HEK293 (cell line): ENCODE measurements at regions not wholly inside any gene's neighbourhood (a gene's known extent, or its start where the extent isn't known, plus 50 kb on each side); places are given as distances from the start of the nearest gene placed in this dataset.

Source experiments
- CTCF ChIA-PET: fragments of 350-600 bp; formaldehyde crosslinking; extraction: SDS; loops from one replicate; lab custom pipeline; 2021; ENCODE audit warnings: antibody characterized with exemption; lab: Yijun Ruan, JAX
- POLR2A ChIA-PET: fragments of 300-600 bp; formaldehyde crosslinking; extraction: SDS; loops from one replicate; lab custom pipeline; 2020; ENCODE audit warnings: antibody characterized with exemption, inconsistent platforms; lab: Yijun Ruan, JAX
- H3K27ac ChIP-seq: fragments of 200-500 bp; sonication (Bioruptor generic); 2 replicates; pipeline ENCODE4 v1.5.1; 2014; ENCODE audit warnings: low read depth, low read length, control low read depth, inconsistent platforms; ENCODE audit errors: extremely low read depth
- H3K36me3 ChIP-seq, 2 experiments: fragments of 200-500 bp in 1 of 2; sonication (Bioruptor generic) in 1 of 2; 1 replicate in 1 of 2; 2 replicates in 1 of 2; pipeline ENCODE4 v1.5.1; 2014 to 2017; ENCODE audit warnings: inconsistent platforms in 2 of 2, low read length in 2 of 2; ENCODE audit not compliant: control insufficient read depth in 2 of 2, insufficient read depth in 1 of 2
- H3K4me1 ChIP-seq: fragments of 200-500 bp; sonication (Bioruptor generic); 2 replicates; pipeline ENCODE4 v1.5.1; 2014; ENCODE audit warnings: mild to moderate bottlenecking, low read length, inconsistent platforms; ENCODE audit not compliant: control insufficient read depth, insufficient read depth
- H3K4me3 ChIP-seq: 2 replicates; pipeline ENCODE4 v1.5.1; 2011; ENCODE audit warnings: low read depth, mild to moderate bottlenecking, control low read depth, low read length, moderate library complexity
- H3K9me3 ChIP-seq: fragments of 200-500 bp; sonication (Bioruptor generic); 2 replicates; pipeline ENCODE4 v1.5.1; 2014; ENCODE audit warnings: low read depth, low read length, inconsistent platforms; ENCODE audit not compliant: control insufficient read depth, insufficient read depth
- BCL11A ChIP-seq: fragments of 450-650 bp; formaldehyde crosslinking; IDR thresholded peaks from 2 replicates; pipeline ENCODE4 v1.5.1; 2016; ENCODE audit warnings: low read depth, missing biosample characterization, missing genetic modification characterization
- CTCF ChIP-seq: fragments of 450-650 bp; formaldehyde crosslinking; IDR thresholded peaks from 2 replicates; pipeline ENCODE4 v1.5.1; 2016; ENCODE audit warnings: missing biosample characterization, missing genetic modification characterization
- GLI2 ChIP-seq: fragments of 450-650 bp; formaldehyde crosslinking; IDR thresholded peaks from 2 replicates; pipeline ENCODE4; 2017; ENCODE audit warnings: missing biosample characterization, missing genetic modification characterization, low read depth, borderline replicate concordance
- HOXA7 ChIP-seq: sonication (generic); formaldehyde crosslinking; IDR thresholded peaks from 2 replicates; pipeline ENCODE4 v1.8.1; 2022; ENCODE audit warnings: missing genetic modification reagents, borderline replicate concordance
- TCF7L2 ChIP-seq: IDR thresholded peaks from 2 replicates; pipeline ENCODE4 v1.6.1; 2011; ENCODE audit warnings: low read depth, mild to moderate bottlenecking, inconsistent platforms, low read length, moderate library complexity, borderline replicate concordance
- ZBTB21 ChIP-seq: fragments of 450-650 bp; formaldehyde crosslinking; IDR thresholded peaks from 2 replicates; pipeline ENCODE4 v1.5.1; 2017; ENCODE audit warnings: missing biosample characterization, missing genetic modification characterization
- ZFP3 ChIP-seq: fragments of 450-650 bp; formaldehyde crosslinking; IDR thresholded peaks from 2 replicates; pipeline ENCODE4 v1.5.1; 2016; ENCODE audit warnings: low read depth, missing biosample characterization, missing genetic modification characterization
- ZNF140 ChIP-seq: fragments of 450-650 bp; formaldehyde crosslinking; IDR thresholded peaks from 2 replicates; pipeline ENCODE4 v1.5.1; 2016; ENCODE audit warnings: missing biosample characterization, missing genetic modification characterization
- ZNF146 ChIP-seq: fragments of 450-650 bp; formaldehyde crosslinking; IDR thresholded peaks from 2 replicates; pipeline ENCODE4 v1.5.1; 2016; ENCODE audit warnings: missing biosample characterization, missing genetic modification characterization
- ZNF19 ChIP-seq: fragments of 450-650 bp; formaldehyde crosslinking; IDR thresholded peaks from 2 replicates; pipeline ENCODE4; 2016; ENCODE audit warnings: missing biosample characterization, missing genetic modification characterization, low read depth
- ZNF202 ChIP-seq: fragments of 450-650 bp; formaldehyde crosslinking; IDR thresholded peaks from 2 replicates; pipeline ENCODE4 v1.5.1; 2016; ENCODE audit warnings: missing biosample characterization, missing genetic modification characterization, borderline replicate concordance
- ZNF211 ChIP-seq: fragments of 450-650 bp; formaldehyde crosslinking; IDR thresholded peaks from 2 replicates; pipeline ENCODE4 v1.5.1; 2016; ENCODE audit warnings: low read depth, missing biosample characterization, missing genetic modification characterization
- ZNF24 ChIP-seq: fragments of 450-650 bp; formaldehyde crosslinking; IDR thresholded peaks from 2 replicates; pipeline ENCODE4 v1.5.1; 2016; ENCODE audit warnings: missing biosample characterization, missing genetic modification characterization
- ZNF274 ChIP-seq, 2 experiments: fragments of 200-500 bp in 1 of 2; fragments of 450-650 bp in 1 of 2; sonication (Bioruptor generic) in 1 of 2; formaldehyde crosslinking in 1 of 2; IDR thresholded peaks; 2 replicates each; pipeline versions ENCODE4 v1.5.1 to v1.6.1; 2014 to 2016; ENCODE audit warnings: borderline replicate concordance in 1 of 2, inconsistent platforms in 1 of 2, low read length in 1 of 2, missing biosample characterization in 1 of 2, missing genetic modification characterization in 1 of 2
- ZNF280D ChIP-seq: fragments of 450-650 bp; formaldehyde crosslinking; IDR thresholded peaks from 2 replicates; pipeline ENCODE4 v1.5.1; 2016; ENCODE audit warnings: missing biosample characterization, missing genetic modification characterization
- ZNF354C ChIP-seq: fragments of 450-650 bp; formaldehyde crosslinking; IDR thresholded peaks from 2 replicates; pipeline ENCODE4 v1.5.1; 2016; ENCODE audit warnings: missing biosample characterization, missing genetic modification characterization, low read depth, borderline replicate concordance
- ZNF473 ChIP-seq: fragments of 450-650 bp; formaldehyde crosslinking; IDR thresholded peaks from 2 replicates; pipeline ENCODE4 v1.5.1; 2017; ENCODE audit warnings: missing biosample characterization, missing genetic modification characterization
- ZNF488 ChIP-seq: fragments of 450-650 bp; formaldehyde crosslinking; IDR thresholded peaks from 2 replicates; pipeline ENCODE4 v1.5.1; 2016; ENCODE audit warnings: missing biosample characterization, missing genetic modification characterization
- ZNF521 ChIP-seq: fragments of 450-650 bp; formaldehyde crosslinking; IDR thresholded peaks from 2 replicates; pipeline ENCODE4 v1.5.1; 2017; ENCODE audit warnings: missing biosample characterization, mild to moderate bottlenecking, missing genetic modification characterization
- ZNF600 ChIP-seq: fragments of 450-650 bp; formaldehyde crosslinking; IDR thresholded peaks from 2 replicates; pipeline ENCODE4 v1.5.1; 2016; ENCODE audit warnings: missing biosample characterization, missing genetic modification characterization
- ZNF623 ChIP-seq: fragments of 450-650 bp; formaldehyde crosslinking; IDR thresholded peaks from 2 replicates; pipeline ENCODE4 v1.5.1; 2016; ENCODE audit warnings: missing biosample characterization, missing genetic modification characterization
- ZNF654 ChIP-seq: fragments of 450-650 bp; formaldehyde crosslinking; IDR thresholded peaks from 2 replicates; pipeline ENCODE4 v1.5.1; 2016; ENCODE audit warnings: low read depth, missing biosample characterization, missing genetic modification characterization
- ZNF701 ChIP-seq: fragments of 450-650 bp; formaldehyde crosslinking; IDR thresholded peaks from 2 replicates; pipeline ENCODE4 v1.5.1; 2016; ENCODE audit warnings: missing biosample characterization, missing genetic modification characterization
- ZSCAN18 ChIP-seq: fragments of 450-650 bp; formaldehyde crosslinking; IDR thresholded peaks from 2 replicates; pipeline ENCODE4 v1.5.1; 2016; ENCODE audit warnings: missing biosample characterization, missing genetic modification characterization
- ZXDB ChIP-seq: fragments of 450-650 bp; formaldehyde crosslinking; IDR thresholded peaks from 2 replicates; pipeline ENCODE4 v1.5.1; 2016; ENCODE audit warnings: missing biosample characterization, missing genetic modification characterization

- TF ChIP-seq ZNF24 (tag by site-specific recombination) (no peak), ZNF280D (tag by site-specific recombination) (no peak), CTCF (0 out of 2 replicates have a peak, but pooled peaks have one; percentile 21), ZNF654 (peak; percentile 22; the same call in 1 of the 2 replicates), ZNF488 (no peak), ZNF521 (tag by site-specific recombination) (no peak)
- CTCF ChIA-PET, result interaction anchor here (0.5 to 0.6 kb wide), 2 partner anchors 45 to 207 kb away, joined by 3 read pairs; no protein-coding TSS in a partner anchor
- no peak overlapping the region for H3K27ac ChIP-seq
Measured at GRCh38 chr5:2207416-2208238, 324.9 kb upstream of the IRX4 start.

GRCh38 chr5:2207109-2207399, 324.3 kb upstream of the IRX4 start:
- Histone ChIP-seq H3K4me1 (no peaks in the 10 kb centered on the region), H3K27ac (no peak overlapping the region), H3K36me3 (no peaks in the 10 kb centered on the region), H3K4me3 (no peak overlapping the region), H3K9me3 (no peaks in the 10 kb centered on the region)
- CTCF ChIA-PET, result interaction anchor here (0.6 kb wide), 1 partner anchor 978 kb away, joined by 3 read pairs; no protein-coding TSS in a partner anchor
- TF ChIP-seq ZNF600 (tag by site-specific recombination) (no peak), ZBTB21 (tag by site-specific recombination) (no peak), ZNF211 (tag by site-specific recombination) (no peak), ZNF19 (tag by site-specific recombination) (no peak), ZNF354C (tag by site-specific recombination) (no peak), ZSCAN18 (tag by site-specific recombination) (no peak), ZNF146 (no peak), ZNF274 (IDR thresholded peaks at IDR 0.05; ENCODE audit: low read length) (no peak), ZNF274 (tag by site-specific recombination; IDR thresholded peaks at IDR 0.05; ENCODE audit: borderline replicate concordance) (no peak), HOXA7 (CRISPR knock-in tag) (no peak), ZFP3 (no peak), GLI2 (tag by site-specific recombination) (no peak), BCL11A (tag by site-specific recombination) (no peak), ZNF473 (tag by site-specific recombination) (no peak), TCF7L2 (no peak), ZNF140 (no peak), ZXDB (no peak), ZNF521 (tag by site-specific recombination) (no peak), ZNF701 (tag by site-specific recombination) (no peak), ZNF202 (tag by site-specific recombination) (no peak), ZNF623 (tag by site-specific recombination) (no peak)
- POLR2A ChIA-PET, result no interaction called here

More at GRCh38 chr5:2207416-2208238, 324.9 kb upstream of the IRX4 start:
- Histone ChIP-seq H3K36me3 (no peaks in the 10 kb centered on the region), H3K4me3 (no peak overlapping the region), H3K9me3 (no peaks in the 10 kb centered on the region), H3K4me1 (no peaks in the 10 kb centered on the region)
- POLR2A ChIA-PET, result no interaction called here
